ENCODE measurements at regions not wholly inside any gene's neighbourhood (a gene's known extent, or its start where the extent isn't known, plus 50 kb on each side); places are given as distances from the start of the nearest gene placed in this dataset.

DNA sequence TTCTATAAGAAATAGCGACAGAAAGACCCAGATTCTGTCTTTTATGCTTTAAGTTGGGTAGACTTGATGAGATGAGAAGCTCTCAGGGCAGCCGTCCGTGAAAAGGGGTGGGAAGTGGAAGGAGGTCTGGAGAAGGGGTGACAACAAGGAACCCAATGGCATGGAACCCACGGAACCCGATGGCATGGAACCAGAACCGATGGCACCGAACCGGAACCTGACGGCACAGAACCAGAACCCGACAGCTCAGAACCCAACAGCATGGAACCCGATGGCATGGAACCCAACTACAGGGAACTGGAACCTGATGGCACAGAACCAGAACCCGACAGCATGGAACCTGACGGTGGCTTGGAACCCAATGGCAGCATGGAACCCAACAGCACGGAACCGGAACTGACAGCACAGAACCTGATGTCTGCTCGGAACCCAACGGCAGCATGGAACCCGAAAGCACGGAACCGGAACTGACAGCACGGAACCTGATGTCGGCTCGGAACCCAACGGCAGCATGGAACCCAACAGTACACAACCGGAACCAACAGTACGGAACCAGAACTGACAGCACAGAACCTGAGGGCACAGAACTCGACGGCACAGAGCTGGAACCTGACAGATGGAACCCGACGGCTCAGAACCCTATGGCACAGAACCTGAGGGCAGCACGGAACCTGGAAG is 155.2 kb downstream of the TMEM18 start (continued):
- TF ChIP-seq TCF7L2 (IDR thresholded peaks at IDR 0.05; ENCODE audit: borderline replicate concordance, extremely low read depth, insufficient read depth, insufficient read length) (no peak), RAD21 (IDR thresholded peaks at IDR 0.05; ENCODE audit: low read depth) (no peak), ZFX (IDR thresholded peaks at IDR 0.05) (no peak), MAX (IDR thresholded peaks at IDR 0.05) (no peak)

DNA sequence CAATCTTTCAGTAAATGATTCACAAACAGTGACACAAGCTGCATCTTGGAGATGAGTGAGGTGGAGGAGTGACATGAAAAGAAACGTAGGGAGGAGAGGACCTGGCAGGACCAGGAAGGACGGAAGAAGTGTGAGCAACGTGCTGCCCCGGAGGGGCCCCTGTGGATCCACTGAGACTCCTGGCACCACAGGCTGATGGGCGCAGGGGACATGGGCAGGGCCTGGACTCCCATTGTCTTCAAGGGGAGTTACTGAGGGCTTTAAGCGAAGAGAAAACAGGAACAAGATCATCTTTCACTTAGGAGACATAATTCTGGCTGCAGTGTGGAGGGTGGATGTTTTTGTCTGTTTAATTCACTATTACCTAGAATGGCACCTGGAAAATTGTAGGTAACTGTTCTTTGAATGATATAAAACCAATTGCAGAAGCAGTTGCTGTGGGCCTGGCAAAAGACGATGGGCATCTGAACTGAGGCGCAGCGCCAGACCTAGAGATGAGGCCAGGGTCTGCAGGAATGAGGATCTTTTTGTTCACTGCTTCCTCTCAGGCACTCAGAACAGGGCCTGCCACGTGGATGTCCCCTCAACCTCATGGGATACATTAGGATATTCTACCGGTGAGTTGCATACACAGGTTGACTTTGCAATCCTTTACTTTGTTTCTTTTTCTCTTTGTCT is 156.4 kb downstream of the TMEM18 start:
- H3K4me2 ChIP-seq (ENCODE audit: low read length) = no peak overlapping the region
- RAD21 ChIA-PET (ENCODE audit: low non-redundant PET in 1 of 2, low total read pairs in 2 of 2, uncharacterized antibody in 2 of 2, unreplicated experiment in 2 of 2) = no interaction called here
- H3K9me2 ChIP-seq (ENCODE audit: insufficient read depth) = no peaks in the 10 kb centered on the region
- H3K4me3 ChIP-seq (replicated peaks in 1 of 2; ENCODE audit: low read depth in 1 of 2, low read length in 2 of 2) = no peak overlapping the region
- no peak for ATAC-seq
- H3K9me3 ChIP-seq (ENCODE audit: control insufficient read depth in 1 of 2, insufficient read depth in 1 of 2, low read depth in 1 of 2, low read length in 2 of 2) = no peaks in the 10 kb centered on the region
- 0 out of 2 replicates have a peak, but pooled peaks cover 2% of the 10 kb centered on the region for H3K27me3 ChIP-seq (ENCODE audit: insufficient read depth, low read length)
- H2AFZ ChIP-seq (ENCODE audit: low read depth, low read length, poor library complexity, severe bottlenecking) = no peak overlapping the region
- no peak for DNase-seq (ENCODE audit: low read depth, low spot score)
- H3K4me1 ChIP-seq (ENCODE audit: control insufficient read depth in 1 of 2, insufficient read depth in 2 of 2, low read length in 2 of 2) = no peaks in the 10 kb centered on the region
- BruUV-seq (replicated peaks) = no TSS peak
- POLR2A ChIA-PET = no interaction called here
- no peaks in the 10 kb centered on the region for H3K36me3 ChIP-seq (ENCODE audit: control insufficient read depth in 1 of 2, insufficient read depth in 2 of 2, low read length in 2 of 2)
- no peaks in the 10 kb centered on the region for H3K79me2 ChIP-seq (ENCODE audit: insufficient read depth, low read length)
- CTCF ChIA-PET = no interaction called here
- H3K27ac ChIP-seq (ENCODE audit: low read depth, low read length) = no peak overlapping the region
- H4K20me1 ChIP-seq (ENCODE audit: insufficient read depth) = no peaks in the 10 kb centered on the region
- TF ChIP-seq POLR2A (IDR thresholded peaks at IDR 0.05; ENCODE audit: borderline replicate concordance, extremely low read depth, insufficient read depth, insufficient read length) (no peak), SIN3A (IDR thresholded peaks at IDR 0.05; ENCODE audit: low read depth) (no peak), CTCF (IDR thresholded peaks at IDR 0.05 in 2 of 3, conservative IDR thresholded peaks at IDR 0.05 in 1 of 3; ENCODE audit: borderline replicate concordance in 1 of 3, insufficient read depth in 1 of 3, low read depth in 2 of 3, low read length in 2 of 3) (no peak), SRF (IDR thresholded peaks at IDR 0.05; ENCODE audit: low read depth) (no peak), REST (IDR thresholded peaks at IDR 0.05; ENCODE audit: low read depth) (no peak), FOSL1 (IDR thresholded peaks at IDR 0.05; ENCODE audit: low read depth) (no peak), ZNF274 (IDR thresholded peaks at IDR 0.05; ENCODE audit: low read depth, low read length) (no peak), ELF1 (IDR thresholded peaks at IDR 0.05; ENCODE audit: borderline replicate concordance, low read depth) (no peak)
- intact Hi-C loops (cut with micrococcal nuclease) = no loop called here
- no peak overlapping the region for H3K9ac ChIP-seq (ENCODE audit: low read length)

All from HCT116 (cell line).